AG04450 (cell line): ENCODE measurements at regions not wholly inside any gene's neighbourhood (a gene's known extent, or its start where the extent isn't known, plus 50 kb on each side); places are given as distances from the start of the nearest gene placed in this dataset.

Experiments used
- CTCF ChIA-PET: fragments of 300-600, 350-600 bp; formaldehyde crosslinking; extraction: SDS; loops from one replicate; lab custom pipeline; 2022; ENCODE audit warnings: antibody characterized with exemption, inconsistent platforms; lab: Charles Lee
- POLR2A ChIA-PET: fragments of 350-600 bp; formaldehyde crosslinking; extraction: SDS; loops from one replicate; lab custom pipeline; 2021; ENCODE audit warnings: antibody characterized with exemption, inconsistent platforms; lab: Yijun Ruan, JAX
- DNase-seq: peaks from one replicate; pipeline ENCODE4 v3.0.0-alpha.2; 2011; ENCODE audit warnings: low read depth, low spot score
- H3K27ac ChIP-seq: one replicate; pipeline ENCODE4 v1.5.1; 2012; ENCODE audit warnings: low read depth, low read length, control low read depth
- H3K27me3 ChIP-seq: one replicate; pipeline ENCODE4 v1.6.0; 2012; ENCODE audit warnings: low read length; ENCODE audit not compliant: control insufficient read depth, insufficient read depth
- H3K4me3 ChIP-seq: 2 replicates; pipeline ENCODE4 v1.5.1; 2011; ENCODE audit warnings: mild to moderate bottlenecking, low read depth, low read length, control low read depth
- H3K9me3 ChIP-seq: 2 replicates; pipeline ENCODE4 v1.5.1; 2012; ENCODE audit warnings: low read length; ENCODE audit not compliant: control insufficient read depth, insufficient read depth
- CTCF ChIP-seq: IDR thresholded peaks from 2 replicates; pipeline ENCODE4 v1.5.1; 2011; ENCODE audit warnings: low read depth, low read length, control low read depth, inconsistent platforms

GRCh38 chr2:88329815-88330603 lies 122.5 kb downstream of the FOXI3 start:
- Histone ChIP-seq H3K27me3 (no peaks in the 10 kb centered on the region), H3K27ac (no peak overlapping the region), H3K9me3 (no peaks in the 10 kb centered on the region), H3K4me3 (no peak overlapping the region)
- no peak for DNase-seq
- CTCF ChIA-PET = no interaction called here
- TF ChIP-seq CTCF = no peak
- POLR2A ChIA-PET = no interaction called here

GRCh38 chr2:88321449-88322248 lies 130.8 kb downstream of the FOXI3 start:
- H3K27me3 ChIP-seq = no peaks in the 10 kb centered on the region
- no peak overlapping the region for H3K4me3 ChIP-seq
- POLR2A ChIA-PET = no interaction called here
- DNase-seq = no peak
- H3K9me3 ChIP-seq = no peaks in the 10 kb centered on the region
- no peak overlapping the region for H3K27ac ChIP-seq
- TF ChIP-seq CTCF = no peak
- CTCF ChIA-PET = no interaction called here

GRCh38 chr2:88320076-88320773 lies 132.3 kb downstream of the FOXI3 start:
- ChIA-PET POLR2A (no interaction called here), CTCF (no interaction called here)
- no peak for TF ChIP-seq CTCF
- Histone ChIP-seq H3K27ac (no peak overlapping the region), H3K27me3 (no peaks in the 10 kb centered on the region), H3K4me3 (no peak overlapping the region), H3K9me3 (no peaks in the 10 kb centered on the region)
- DNase-seq = no peak

- Histone ChIP-seq H3K27me3 (no peaks in the 10 kb centered on the region), H3K27ac (no peak overlapping the region), H3K4me3 (no peak overlapping the region), H3K9me3 (no peaks in the 10 kb centered on the region)
- ChIA-PET CTCF (no interaction called here), POLR2A (no interaction called here)
- TF ChIP-seq CTCF = no peak
- no peak for DNase-seq
Observed at GRCh38 chr2:88318956-88319330, 133.6 kb downstream of the FOXI3 start.
